Skin of body (tissue), 1 donor: ENCODE measurements at regions not wholly inside any gene's neighbourhood (a gene's known extent, or its start where the extent isn't known, plus 50 kb on each side); places are given as distances from the start of the nearest gene placed in this dataset.
"Not testable (repeated sequence)": the region's sequence is repeated elsewhere in the genome, so short reads cannot be mapped to it uniquely, and the experiment has no call there.

ENCODE experiments used
- DNase-seq: peaks from one replicate; lab custom pipeline; 2025; lab: John Stamatoyannopoulos, UW

DNA sequence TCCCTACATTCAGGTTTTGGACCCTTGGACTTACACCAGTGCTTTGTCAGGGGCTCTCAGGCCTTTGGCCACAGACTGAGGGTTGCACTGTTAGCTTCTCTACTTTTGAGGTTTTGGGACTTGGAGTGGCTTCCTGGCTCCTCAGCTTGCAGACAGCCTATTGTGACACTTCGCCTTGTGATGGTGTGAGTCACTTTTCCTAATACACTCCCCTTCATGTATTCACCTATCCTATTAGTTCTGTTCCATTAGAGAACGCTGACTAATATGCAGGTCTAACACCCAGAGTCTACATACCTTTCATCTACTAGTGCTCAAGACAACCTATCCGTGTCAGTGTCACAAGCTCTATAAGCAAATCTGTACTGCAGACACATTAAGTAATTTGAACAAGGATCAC, 605.3 kb downstream of the KCNT2 start:
- DNase-seq, result no peak

GRCh38 chr1:196002296-196002695, 605.9 kb downstream of the KCNT2 start:
- not testable (repeated sequence) for DNase-seq

- DNase-seq, result no peak
Measured at GRCh38 chr1:196001188-196001587, 607.1 kb downstream of the KCNT2 start.

DNA sequence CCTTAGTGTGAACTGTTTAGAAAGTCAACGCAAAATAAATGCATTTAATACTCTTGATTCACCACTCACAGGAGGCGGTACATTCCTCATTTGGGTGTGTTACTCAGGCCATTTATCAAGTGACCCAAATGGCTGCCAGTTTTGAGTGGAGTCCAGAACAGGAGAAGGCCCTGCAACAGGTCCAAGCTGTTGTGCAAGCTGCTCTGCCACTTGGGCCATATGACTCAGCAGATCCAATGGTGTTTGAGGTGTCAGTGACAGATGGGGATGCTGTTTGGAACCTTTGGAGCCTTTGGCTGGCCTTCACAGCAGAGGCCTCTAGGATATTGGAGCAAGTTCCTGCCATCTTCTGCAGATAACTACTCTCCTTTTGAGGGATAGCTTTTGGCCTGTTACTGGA, 609.2 kb downstream of the KCNT2 start:
- no peak for DNase-seq

DNA sequence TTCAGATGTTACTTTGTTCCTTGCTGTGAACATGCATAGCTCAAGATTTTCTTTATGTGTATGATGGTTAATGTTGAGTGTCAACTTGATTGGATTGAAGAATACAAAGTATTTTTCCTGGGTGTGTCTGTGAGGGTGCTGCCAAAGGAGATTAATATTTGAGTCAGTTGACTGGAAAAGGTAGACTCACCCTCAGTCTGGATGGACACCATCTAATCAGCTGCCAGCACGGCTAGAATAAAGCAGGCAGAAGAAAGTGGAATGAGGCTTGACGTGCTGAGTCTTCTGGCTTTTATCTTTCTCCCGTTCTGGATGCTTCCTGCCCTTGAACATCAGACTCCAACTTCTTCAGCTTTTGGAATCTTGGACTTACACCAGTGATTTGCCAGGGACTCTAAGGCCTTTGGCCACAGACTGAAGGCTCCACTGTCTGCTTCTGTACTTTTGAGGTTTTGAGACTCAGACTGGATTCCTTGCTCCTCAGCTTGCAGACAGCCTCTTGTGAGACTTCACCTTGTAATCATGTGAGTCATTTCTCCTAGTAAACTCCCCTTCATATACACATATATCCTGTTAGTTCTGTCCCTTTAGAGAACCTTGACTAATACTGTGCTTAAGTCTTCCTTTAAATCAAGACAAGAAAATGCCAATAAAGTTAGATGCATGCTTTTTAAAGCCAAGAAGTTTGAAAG, 626.6 kb downstream of the KCNT2 start:
- no peak for DNase-seq

- no peak for DNase-seq
Measured at GRCh38 chr1:195979646-195980045, 628.6 kb downstream of the KCNT2 start.

- no peak for DNase-seq
Measured at GRCh38 chr1:195973311-195973904, 634.8 kb downstream of the KCNT2 start.

DNA sequence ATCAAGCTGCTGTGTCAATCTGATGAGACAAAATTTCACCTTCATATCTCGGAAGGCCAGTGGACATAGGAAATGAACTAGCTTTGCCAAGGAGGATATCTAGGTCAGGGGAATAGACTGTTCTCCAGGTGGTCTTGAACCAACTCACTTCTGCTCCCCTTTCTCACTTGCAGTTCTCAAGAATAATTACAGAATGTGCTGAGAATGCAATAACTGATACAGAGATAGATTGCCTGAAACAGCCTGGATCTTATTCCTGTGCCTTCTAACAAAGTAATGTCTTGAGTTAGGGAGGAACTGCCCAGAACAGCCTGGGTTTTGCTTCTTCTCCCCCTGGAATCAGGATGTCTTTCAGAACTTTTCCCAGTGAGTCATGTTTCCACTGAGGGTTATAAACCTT, 636.7 kb downstream of the KCNT2 start:
- DNase-seq, result no peak

DNA sequence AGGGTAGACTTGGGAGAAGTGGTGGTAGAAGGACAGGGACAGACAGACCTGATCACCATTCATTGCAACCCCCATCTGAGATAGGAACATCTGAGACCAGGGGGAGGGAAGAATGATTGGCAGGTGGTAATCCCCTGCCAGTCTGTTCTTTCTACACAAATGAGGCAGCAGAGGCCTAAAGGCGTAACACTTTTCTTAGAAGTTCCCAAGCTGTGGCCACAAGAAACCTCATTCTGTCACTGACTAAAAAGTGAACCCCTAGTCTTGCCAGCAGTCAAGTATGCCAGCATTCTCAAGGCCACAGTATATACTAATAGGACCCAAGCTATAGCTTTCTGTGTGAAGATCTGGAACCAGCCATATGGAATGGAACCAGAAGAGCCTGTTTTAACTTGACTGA, 638.0 kb downstream of the KCNT2 start:
- no peak for DNase-seq

- no peak for DNase-seq
Measured at GRCh38 chr1:195965475-195965874, 642.8 kb downstream of the KCNT2 start.

DNA sequence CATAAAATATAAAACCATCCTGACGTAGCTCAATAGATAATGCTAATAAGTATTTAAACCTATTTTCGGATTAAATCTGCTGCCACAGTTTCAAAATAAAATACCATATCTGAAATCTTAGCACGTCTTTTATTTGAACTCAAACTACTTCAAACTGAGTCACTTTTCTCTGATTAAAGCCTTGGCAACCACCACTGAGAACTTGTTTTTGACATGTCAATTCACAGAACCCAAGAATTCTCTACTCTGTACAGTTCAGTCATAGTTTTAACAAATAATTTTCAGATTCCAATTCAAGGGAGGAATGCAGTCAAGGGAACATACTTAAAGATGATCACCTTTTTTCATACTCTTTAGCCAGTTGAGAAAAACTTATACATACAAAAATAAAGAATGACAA, 643.2 kb downstream of the KCNT2 start:
- no peak for DNase-seq

- DNase-seq, result no peak
Measured at GRCh38 chr1:195964516-195964915, 643.7 kb downstream of the KCNT2 start.

GRCh38 chr1:195962051-195962450, 646.2 kb downstream of the KCNT2 start:
- DNase-seq, result no peak

DNA sequence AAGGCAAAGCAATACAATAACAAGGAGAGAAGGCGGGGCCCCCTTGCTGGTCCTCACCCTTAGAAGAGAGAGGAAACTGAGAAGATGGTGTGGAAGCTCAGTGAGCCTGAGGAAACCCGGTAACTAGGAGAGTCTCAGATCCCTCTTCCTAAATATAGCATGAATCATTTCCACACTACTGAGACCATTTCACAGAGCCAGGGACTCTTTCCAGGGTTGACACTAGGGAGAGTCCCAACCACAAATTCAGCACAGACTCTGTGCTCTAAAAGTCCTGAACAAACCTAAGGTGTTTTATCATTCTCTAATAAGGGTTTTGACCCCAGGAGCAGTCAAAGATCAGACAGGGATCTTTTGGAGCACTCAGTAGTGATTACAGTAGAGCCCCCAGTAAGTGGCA, 647.7 kb downstream of the KCNT2 start:
- no peak for DNase-seq

GRCh38 chr1:195958131-195958530, 650.1 kb downstream of the KCNT2 start:
- DNase-seq, result no peak

- no peak for DNase-seq
Measured at GRCh38 chr1:195956845-195957244, 651.4 kb downstream of the KCNT2 start.

DNA sequence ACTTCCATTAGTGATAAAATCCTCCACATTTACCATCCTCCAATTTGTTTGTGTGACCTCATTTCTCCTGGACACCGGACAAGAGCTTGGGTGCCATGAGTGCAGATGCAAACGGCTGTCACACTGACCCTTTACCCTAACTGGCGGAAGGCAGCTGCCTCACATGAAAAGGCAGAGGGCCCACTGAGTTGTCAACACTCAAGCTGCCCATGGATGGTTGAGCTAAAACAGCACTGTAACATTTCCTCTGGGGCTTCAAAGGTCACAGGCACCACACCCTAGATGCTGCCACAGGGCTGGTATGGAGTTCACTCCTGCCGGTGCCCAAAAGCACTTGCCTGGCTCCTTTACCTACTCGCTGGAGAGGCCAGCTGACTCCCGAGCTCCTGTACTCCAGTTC, 653.4 kb downstream of the KCNT2 start:
- DNase-seq, result no peak

DNA sequence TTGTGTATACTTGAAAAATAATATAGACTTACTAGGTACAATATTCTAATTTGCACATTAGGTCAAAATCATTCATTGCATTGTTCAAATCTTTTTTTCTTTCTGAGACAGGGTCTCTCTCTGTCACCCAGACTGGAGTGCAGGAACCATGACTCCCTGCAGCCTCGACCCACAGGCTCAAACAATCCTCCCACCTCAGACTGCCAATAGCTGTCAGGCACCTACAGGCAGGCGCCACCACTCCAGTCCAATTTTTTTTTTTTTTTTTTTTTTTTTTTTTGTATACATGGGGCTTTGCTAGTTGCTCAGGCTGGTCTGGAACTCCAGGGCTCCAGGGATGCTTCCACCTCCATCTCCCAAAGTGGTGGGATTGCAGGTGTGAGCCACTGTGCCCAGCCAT, 656.9 kb downstream of the KCNT2 start:
- DNase-seq, result no peak

GRCh38 chr1:195948123-195948895, 659.9 kb downstream of the KCNT2 start:
- no peak for DNase-seq

- DNase-seq, result no peak
Measured at GRCh38 chr1:195946500-195946899, 661.7 kb downstream of the KCNT2 start.

DNA sequence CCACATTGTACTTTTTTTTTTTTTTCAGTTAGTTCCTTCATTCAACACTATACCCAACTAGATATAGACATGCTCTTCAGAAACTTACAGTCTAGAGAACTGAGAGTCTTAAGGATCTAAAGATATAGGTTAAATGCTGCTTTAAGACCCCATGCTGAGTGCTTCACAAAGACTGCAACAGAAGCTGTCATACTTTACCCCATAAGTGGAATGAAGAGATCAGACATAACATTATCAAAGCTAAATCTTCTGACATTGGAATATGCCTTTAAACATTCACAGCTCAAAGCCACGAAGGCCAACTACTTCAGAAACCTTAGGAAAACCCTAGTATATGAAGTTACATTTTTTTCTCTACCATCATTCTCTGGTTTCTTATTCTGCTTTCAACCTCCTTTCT, 666.4 kb downstream of the KCNT2 start:
- DNase-seq, result no peak

DNA sequence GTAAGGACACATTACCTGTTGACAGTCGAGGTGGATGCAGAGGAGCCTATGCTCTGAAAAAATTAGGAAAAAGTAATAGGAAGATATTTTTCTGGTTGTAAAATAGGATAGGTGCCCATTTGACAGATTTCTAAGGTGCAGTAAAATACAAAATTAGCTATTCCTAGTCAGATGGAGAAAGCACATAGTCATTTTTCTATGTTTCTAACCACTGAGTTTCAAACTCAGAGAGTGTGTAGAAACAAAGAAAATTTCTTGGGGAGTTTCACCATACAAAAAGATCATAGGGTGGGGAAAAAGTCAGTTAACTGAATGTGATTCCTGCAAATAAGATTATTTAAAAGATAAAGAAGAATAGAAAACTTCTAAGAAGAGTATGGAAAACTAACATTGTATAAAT, 666.9 kb downstream of the KCNT2 start:
- no peak for DNase-seq

DNA sequence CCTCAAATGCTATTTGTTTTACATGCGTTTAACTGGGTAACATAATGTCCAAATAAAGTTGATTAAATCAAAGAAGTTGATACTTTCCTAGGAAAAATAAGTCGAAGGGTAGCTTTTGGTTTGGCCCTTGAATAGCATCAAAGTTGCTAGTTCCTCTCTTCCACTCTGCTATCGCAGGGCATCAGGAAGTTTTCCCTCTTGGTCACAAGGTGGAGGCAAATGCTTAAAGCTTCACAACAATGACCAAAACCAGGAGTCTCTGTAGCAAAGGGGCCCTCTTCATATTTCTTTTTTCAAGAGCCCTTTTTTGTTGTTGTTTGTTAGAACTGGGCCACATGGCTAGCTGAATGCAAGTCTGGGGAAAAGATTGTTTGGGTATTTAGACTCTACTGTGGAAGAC, 668.4 kb downstream of the KCNT2 start:
- no peak for DNase-seq
